Gastroesophageal sphincter (tissue), 2 donors: ENCODE measurements at regions not wholly inside any gene's neighbourhood (a gene's known extent, or its start where the extent isn't known, plus 50 kb on each side); places are given as distances from the start of the nearest gene placed in this dataset.

ENCODE experiments used
- EP300 ChIP-seq: sonication (generic); formaldehyde crosslinking; IDR thresholded peaks from one replicate; pipeline ENCODE4 v1.6.1; 2017; ENCODE audit warnings: antibody characterized with exemption, mild to moderate bottlenecking
- POLR2AphosphoS5 ChIP-seq: sonication (generic); formaldehyde crosslinking; IDR thresholded peaks from one replicate; pipeline ENCODE4 v1.6.1; 2017; ENCODE audit warnings: antibody characterized with exemption

DNA sequence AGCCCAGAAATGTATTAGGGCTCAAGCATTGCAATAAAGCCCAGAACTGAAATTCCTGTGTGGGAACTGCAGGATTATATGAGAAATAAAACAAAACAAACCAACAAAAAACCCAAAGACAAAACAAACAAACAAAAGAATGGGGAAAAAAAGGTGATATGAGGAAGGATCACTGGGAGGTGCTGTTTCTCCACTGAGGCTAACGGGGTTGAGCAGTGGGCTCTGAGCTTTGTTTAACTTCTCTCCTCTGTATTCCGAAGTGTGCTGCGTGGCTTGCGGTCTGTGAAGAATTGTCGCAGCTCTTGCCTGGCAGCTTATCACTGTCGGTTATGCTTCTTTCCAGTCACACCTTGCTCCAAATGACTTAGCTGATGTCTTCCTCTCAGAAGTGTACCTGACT, 106.3 kb downstream of the TENT4A start:
- TF ChIP-seq POLR2AphosphoS5 = no peak
- no peak for TF ChIP-seq EP300
